ENCODE measurements at regions not wholly inside any gene's neighbourhood (a gene's known extent, or its start where the extent isn't known, plus 50 kb on each side); places are given as distances from the start of the nearest gene placed in this dataset.

DNA sequence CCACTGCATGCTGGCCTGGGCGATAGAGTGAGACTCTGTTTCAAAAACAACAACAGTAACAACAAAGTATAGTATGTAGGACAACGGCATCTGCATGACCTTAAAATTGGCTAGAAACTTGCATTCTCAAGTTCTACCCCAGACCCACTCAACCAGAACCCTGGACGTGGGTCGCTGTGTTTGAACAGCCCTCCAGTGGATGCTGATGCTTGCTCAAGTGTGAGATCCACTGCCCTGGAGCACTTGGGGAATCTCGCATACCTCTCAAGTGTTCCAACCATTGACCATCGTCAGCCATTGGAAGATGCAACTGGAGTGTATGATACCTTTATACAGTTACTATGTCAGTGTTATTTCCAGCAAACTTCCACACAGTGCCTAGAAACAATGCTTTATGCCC lies 435.9 kb downstream of the DCDC2C start:
- H3K27me3 ChIP-seq (ENCODE audit: control insufficient read depth, insufficient read depth, low read length) = no peaks in the 10 kb centered on the region

DNA sequence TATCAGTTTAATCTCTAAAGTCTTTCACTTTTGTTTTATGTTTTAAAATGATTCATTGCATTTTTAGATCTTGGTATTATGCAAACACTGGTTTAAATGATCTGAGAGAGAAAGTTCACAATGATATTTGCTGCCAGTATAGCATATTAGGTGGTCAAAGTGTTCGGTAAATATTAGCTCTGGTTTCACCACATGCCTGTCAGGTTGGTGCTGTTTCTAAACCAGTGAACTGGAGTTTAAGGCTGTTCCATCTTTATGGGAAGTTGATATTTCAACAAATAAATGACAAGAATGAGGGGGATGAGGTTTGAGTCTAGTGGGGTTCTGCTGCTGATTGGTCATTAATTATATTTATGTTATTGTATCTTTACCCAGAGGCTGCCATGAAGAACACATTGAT lies 436.4 kb downstream of the DCDC2C start:
- H3K27me3 ChIP-seq (ENCODE audit: control insufficient read depth, insufficient read depth, low read length) = no peaks in the 10 kb centered on the region
- no peaks in the 10 kb centered on the region for H3K9me3 ChIP-seq (ENCODE audit: control insufficient read depth, insufficient read depth, low read depth, low read length)
- no peak overlapping the region for H3K4me3 ChIP-seq (ENCODE audit: low read depth, low read length)
- no peak overlapping the region for H3K27ac ChIP-seq (ENCODE audit: low read depth, low read length)
- H3K9ac ChIP-seq (ENCODE audit: low read length) = no peak overlapping the region
- no peaks in the 10 kb centered on the region for H3K36me3 ChIP-seq (ENCODE audit: control insufficient read depth, insufficient read depth, low read length)
- H3K4me1 ChIP-seq (ENCODE audit: control insufficient read depth, insufficient read depth, low read length) = no peaks in the 10 kb centered on the region

More for the DNA sequence above, 435.9 kb downstream of the DCDC2C start:
- Histone ChIP-seq H3K9ac (ENCODE audit: low read length) (no peak overlapping the region), H3K36me3 (ENCODE audit: control insufficient read depth, insufficient read depth, low read length) (no peaks in the 10 kb centered on the region), H3K4me1 (ENCODE audit: control insufficient read depth, insufficient read depth, low read length) (no peaks in the 10 kb centered on the region), H3K27ac (ENCODE audit: low read depth, low read length) (no peak overlapping the region), H3K4me3 (ENCODE audit: low read depth, low read length) (no peak overlapping the region), H3K9me3 (ENCODE audit: control insufficient read depth, insufficient read depth, low read depth, low read length) (no peaks in the 10 kb centered on the region)

DNA sequence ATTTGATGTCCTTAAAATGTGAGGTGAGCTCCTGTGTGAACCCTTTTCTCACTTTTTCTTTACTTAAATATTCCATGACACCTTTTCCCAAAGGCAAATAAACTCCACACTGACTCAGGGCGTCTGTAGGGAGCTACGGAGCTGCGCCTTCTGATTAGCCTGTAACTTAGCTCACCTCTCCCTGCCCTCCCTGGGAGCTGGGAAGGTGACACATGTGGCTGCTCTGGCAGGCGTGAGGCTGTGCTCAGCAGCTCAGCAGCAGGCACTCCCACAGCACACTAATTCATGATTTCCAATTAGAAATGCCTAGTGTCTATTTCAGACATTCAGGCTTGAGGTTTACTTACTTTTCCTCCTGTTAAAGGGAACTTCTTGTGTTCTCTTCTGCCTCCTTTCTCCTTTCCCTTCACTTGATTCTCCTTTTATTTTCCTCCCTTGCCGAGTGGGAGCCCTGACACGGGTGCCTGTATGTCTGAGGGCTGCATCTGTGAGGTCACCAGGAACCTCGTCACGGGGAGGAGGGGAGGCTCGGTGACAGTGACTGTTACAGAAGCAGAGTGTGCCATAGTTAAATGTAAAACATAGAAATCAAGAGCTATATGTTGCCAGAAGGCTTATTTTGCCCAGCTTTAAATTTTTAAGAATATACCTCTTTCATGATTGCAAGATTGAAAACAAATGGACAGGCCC lies 437.1 kb downstream of the DCDC2C start:
- no peak overlapping the region for H3K4me3 ChIP-seq (ENCODE audit: low read depth, low read length)
- no peaks in the 10 kb centered on the region for H3K27me3 ChIP-seq (ENCODE audit: control insufficient read depth, insufficient read depth, low read length)
- no peaks in the 10 kb centered on the region for H3K4me1 ChIP-seq (ENCODE audit: control insufficient read depth, insufficient read depth, low read length)
- H3K27ac ChIP-seq (ENCODE audit: low read depth, low read length) = no peak overlapping the region
- no peaks in the 10 kb centered on the region for H3K36me3 ChIP-seq (ENCODE audit: control insufficient read depth, insufficient read depth, low read length)
- H3K9me3 ChIP-seq (ENCODE audit: control insufficient read depth, insufficient read depth, low read depth, low read length) = no peaks in the 10 kb centered on the region
- H3K9ac ChIP-seq (ENCODE audit: low read length) = no peak overlapping the region

DNA sequence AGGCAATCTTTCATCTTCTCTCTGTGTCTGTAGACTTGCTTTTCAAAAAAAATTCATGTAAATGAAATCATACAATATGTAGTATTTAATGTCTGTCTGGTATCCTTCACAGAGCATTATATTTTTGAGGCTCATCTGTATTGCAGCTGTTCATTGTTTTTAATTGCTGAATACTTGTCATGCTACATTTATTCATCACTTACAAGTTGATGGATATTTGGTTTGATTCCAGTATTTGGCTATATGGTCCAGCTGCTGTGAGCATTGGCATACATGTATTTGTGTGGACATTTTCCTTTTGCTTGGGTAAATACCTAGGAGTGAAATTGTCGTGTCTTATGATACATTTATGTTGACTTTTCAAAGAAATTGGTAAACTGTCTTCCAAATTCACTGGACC lies 441.4 kb downstream of the DCDC2C start:
- no peak overlapping the region for H3K4me3 ChIP-seq (ENCODE audit: low read depth, low read length)
- no peak overlapping the region for H3K9ac ChIP-seq (ENCODE audit: low read length)
- H3K27ac ChIP-seq (ENCODE audit: low read depth, low read length) = no peak overlapping the region
- H3K36me3 ChIP-seq (ENCODE audit: control insufficient read depth, insufficient read depth, low read length) = no peaks in the 10 kb centered on the region
- no peaks in the 10 kb centered on the region for H3K27me3 ChIP-seq (ENCODE audit: control insufficient read depth, insufficient read depth, low read length)
- peaks cover 8% of the 10 kb centered on the region; the same call in 1 of the 2 replicates for H3K9me3 ChIP-seq (ENCODE audit: control insufficient read depth, insufficient read depth, low read depth, low read length)
- H3K4me1 ChIP-seq (ENCODE audit: control insufficient read depth, insufficient read depth, low read length) = no peaks in the 10 kb centered on the region

DNA sequence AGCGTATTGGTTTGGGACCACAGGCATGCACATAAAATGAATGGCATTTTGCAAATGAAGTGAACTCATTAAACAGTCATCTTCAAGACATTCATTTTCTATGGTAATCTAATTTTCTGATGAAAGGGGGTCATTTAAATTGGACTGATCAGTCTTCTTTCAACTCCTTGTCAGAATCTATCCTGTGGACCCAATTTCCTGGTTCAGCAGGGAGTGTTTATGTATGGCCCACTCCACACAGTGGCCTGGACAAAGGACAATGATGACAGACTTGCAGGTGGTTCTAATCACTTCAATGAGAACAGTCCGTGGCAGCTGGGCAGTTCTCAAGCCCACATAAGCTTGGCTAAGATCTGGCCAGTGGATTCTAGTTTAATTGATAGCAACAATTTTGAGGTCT lies 448.1 kb downstream of the DCDC2C start:
- no peaks in the 10 kb centered on the region for H3K4me1 ChIP-seq (ENCODE audit: control insufficient read depth, insufficient read depth, low read length)
- H3K4me3 ChIP-seq (ENCODE audit: low read depth, low read length) = no peak overlapping the region
- H3K36me3 ChIP-seq (ENCODE audit: control insufficient read depth, insufficient read depth, low read length) = no peaks in the 10 kb centered on the region
- no peak overlapping the region for H3K9ac ChIP-seq (ENCODE audit: low read length)
- H3K9me3 ChIP-seq (ENCODE audit: control insufficient read depth, insufficient read depth, low read depth, low read length) = peaks cover 8% of the 10 kb centered on the region; the same call in 1 of the 2 replicates
- H3K27me3 ChIP-seq (ENCODE audit: control insufficient read depth, insufficient read depth, low read length) = no peaks in the 10 kb centered on the region
- H3K27ac ChIP-seq (ENCODE audit: low read depth, low read length) = no peak overlapping the region

DNA sequence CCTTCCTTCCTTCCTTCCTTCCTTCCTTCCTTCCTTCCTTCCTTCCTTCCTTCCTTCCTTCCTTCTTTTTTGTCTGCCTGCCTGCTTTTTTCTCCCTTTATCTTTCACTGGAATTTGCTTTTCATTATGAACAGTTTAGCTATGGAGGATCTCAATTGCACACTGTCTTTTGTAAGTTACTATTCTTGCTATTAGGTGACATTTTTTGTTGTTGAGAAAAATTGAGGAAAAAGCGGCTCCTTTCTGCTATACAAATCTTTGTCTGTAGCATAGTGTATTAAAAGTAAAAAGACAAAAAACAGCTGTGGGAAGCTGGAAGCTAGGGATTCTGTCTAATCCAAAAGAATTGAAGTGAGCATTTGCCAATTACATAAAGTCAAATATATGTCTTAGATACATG lies 448.7 kb downstream of the DCDC2C start:
- Histone ChIP-seq H3K27me3 (ENCODE audit: control insufficient read depth, insufficient read depth, low read length) (no peaks in the 10 kb centered on the region), H3K9ac (ENCODE audit: low read length) (no peak overlapping the region), H3K4me1 (ENCODE audit: control insufficient read depth, insufficient read depth, low read length) (no peaks in the 10 kb centered on the region), H3K4me3 (ENCODE audit: low read depth, low read length) (no peak overlapping the region), H3K27ac (ENCODE audit: low read depth, low read length) (no peak overlapping the region), H3K36me3 (ENCODE audit: control insufficient read depth, insufficient read depth, low read length) (no peaks in the 10 kb centered on the region), H3K9me3 (ENCODE audit: control insufficient read depth, insufficient read depth, low read depth, low read length) (peaks cover 11% of the 10 kb centered on the region)

DNA sequence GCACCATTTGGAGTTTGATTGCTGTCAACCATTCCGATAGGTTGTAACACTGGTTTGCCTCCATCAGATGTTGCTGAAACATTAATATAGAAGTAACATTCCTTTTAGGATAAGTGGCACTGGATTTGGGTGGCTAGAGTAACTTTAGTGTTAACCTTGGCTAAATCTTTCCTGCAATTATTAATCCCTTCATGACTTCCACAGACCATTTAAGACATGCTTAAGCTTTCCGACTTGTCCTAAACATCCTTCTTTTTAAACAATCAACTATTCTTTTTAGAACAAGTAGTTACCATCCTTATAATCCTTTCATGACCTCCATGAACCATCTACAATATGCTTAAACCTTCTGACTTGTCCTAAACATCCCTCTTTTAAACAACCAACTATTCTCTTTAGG lies 465.5 kb downstream of the DCDC2C start:
- no peaks in the 10 kb centered on the region for H3K4me1 ChIP-seq (ENCODE audit: control insufficient read depth, insufficient read depth, low read length)
- H3K9me3 ChIP-seq (ENCODE audit: control insufficient read depth, insufficient read depth, low read depth, low read length) = peaks cover 88% of the 10 kb centered on the region
- H3K27ac ChIP-seq (ENCODE audit: low read depth, low read length) = no peak overlapping the region
- no peak overlapping the region for H3K4me3 ChIP-seq (ENCODE audit: low read depth, low read length)
- no peaks in the 10 kb centered on the region; the same call in 1 of the 2 replicates for H3K36me3 ChIP-seq (ENCODE audit: control insufficient read depth, insufficient read depth, low read length)
- H3K27me3 ChIP-seq (ENCODE audit: control insufficient read depth, insufficient read depth, low read length) = no peaks in the 10 kb centered on the region
- no peak overlapping the region for H3K9ac ChIP-seq (ENCODE audit: low read length)

DNA sequence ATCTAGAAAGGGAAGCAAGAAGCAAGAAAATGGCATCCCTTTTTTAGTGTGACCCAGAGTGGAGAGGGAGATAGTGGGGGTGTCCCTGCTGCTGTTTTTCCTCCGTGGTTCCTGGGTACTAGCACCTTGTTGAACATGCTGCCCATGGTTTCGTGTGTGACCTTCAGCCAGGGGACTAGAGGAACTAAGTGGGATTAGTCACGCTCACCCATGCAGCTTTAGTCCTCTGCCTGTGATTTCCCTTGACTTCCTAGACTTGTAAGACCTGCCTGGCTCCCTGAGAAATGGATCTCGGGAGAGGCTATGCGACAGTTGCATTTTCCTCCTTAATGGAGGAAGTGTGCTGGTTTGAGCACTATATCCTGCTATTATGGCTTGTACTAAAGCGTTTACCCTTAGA lies 471.4 kb downstream of the DCDC2C start:
- H3K27ac ChIP-seq (ENCODE audit: low read depth, low read length) = no peak overlapping the region
- no peaks in the 10 kb centered on the region for H3K36me3 ChIP-seq (ENCODE audit: control insufficient read depth, insufficient read depth, low read length)
- H3K4me3 ChIP-seq (ENCODE audit: low read depth, low read length) = no peak overlapping the region
- H3K27me3 ChIP-seq (ENCODE audit: control insufficient read depth, insufficient read depth, low read length) = no peaks in the 10 kb centered on the region
- peaks cover 83% of the 10 kb centered on the region for H3K9me3 ChIP-seq (ENCODE audit: control insufficient read depth, insufficient read depth, low read depth, low read length)
- no peak overlapping the region for H3K9ac ChIP-seq (ENCODE audit: low read length)
- H3K4me1 ChIP-seq (ENCODE audit: control insufficient read depth, insufficient read depth, low read length) = no peaks in the 10 kb centered on the region

DNA sequence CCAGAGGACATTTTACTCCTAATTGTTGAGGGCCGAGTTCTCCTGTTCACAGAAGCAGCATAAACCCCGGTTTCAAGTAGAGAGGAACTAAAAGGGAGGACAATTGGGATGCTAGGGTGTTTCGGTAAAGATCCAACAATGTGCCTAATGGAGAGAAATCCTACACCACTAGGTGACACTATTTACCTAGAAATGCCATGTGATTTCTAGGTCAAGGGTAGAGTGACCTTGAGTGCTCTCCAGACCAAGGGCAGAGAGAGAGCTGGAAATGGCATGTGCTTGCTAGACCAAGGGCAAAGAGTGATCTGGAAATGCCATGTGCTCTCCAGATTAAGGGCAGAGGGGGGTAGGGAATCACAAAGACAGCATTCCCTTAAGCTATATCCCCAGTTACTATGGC lies 472.0 kb downstream of the DCDC2C start:
- Histone ChIP-seq H3K4me3 (ENCODE audit: low read depth, low read length) (no peak overlapping the region), H3K9me3 (ENCODE audit: control insufficient read depth, insufficient read depth, low read depth, low read length) (peaks cover 81% of the 10 kb centered on the region), H3K9ac (ENCODE audit: low read length) (no peak overlapping the region), H3K27ac (ENCODE audit: low read depth, low read length) (no peak overlapping the region), H3K36me3 (ENCODE audit: control insufficient read depth, insufficient read depth, low read length) (no peaks in the 10 kb centered on the region), H3K27me3 (ENCODE audit: control insufficient read depth, insufficient read depth, low read length) (no peaks in the 10 kb centered on the region), H3K4me1 (ENCODE audit: control insufficient read depth, insufficient read depth, low read length) (no peaks in the 10 kb centered on the region)

DNA sequence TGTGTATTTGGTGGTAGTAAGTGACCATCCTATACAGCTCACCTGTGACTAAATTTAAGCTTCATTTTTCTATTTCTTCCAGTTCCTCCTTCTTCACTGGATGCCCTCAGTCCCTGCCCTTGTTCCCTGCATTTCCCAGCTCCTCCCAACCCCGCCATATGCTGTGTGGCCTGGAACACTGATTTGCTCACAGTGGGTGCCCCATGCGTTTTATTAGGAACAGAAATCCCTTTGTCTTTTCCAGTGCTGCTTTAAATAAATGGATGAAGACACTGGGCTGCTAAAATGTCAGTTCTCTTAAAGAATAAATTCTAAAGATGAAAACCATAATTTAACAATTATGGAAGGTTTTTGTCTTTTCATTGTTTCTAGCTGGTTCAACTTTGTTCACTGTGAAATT lies 477.3 kb downstream of the DCDC2C start:
- no peaks in the 10 kb centered on the region for H3K36me3 ChIP-seq (ENCODE audit: control insufficient read depth, insufficient read depth, low read length)
- no peak overlapping the region for H3K27ac ChIP-seq (ENCODE audit: low read depth, low read length)
- no peak overlapping the region for H3K4me3 ChIP-seq (ENCODE audit: low read depth, low read length)
- H3K27me3 ChIP-seq (ENCODE audit: control insufficient read depth, insufficient read depth, low read length) = no peaks in the 10 kb centered on the region
- H3K9me3 ChIP-seq (ENCODE audit: control insufficient read depth, insufficient read depth, low read depth, low read length) = peaks cover 44% of the 10 kb centered on the region
- no peak overlapping the region for H3K9ac ChIP-seq (ENCODE audit: low read length)
- H3K4me1 ChIP-seq (ENCODE audit: control insufficient read depth, insufficient read depth, low read length) = no peaks in the 10 kb centered on the region

DNA sequence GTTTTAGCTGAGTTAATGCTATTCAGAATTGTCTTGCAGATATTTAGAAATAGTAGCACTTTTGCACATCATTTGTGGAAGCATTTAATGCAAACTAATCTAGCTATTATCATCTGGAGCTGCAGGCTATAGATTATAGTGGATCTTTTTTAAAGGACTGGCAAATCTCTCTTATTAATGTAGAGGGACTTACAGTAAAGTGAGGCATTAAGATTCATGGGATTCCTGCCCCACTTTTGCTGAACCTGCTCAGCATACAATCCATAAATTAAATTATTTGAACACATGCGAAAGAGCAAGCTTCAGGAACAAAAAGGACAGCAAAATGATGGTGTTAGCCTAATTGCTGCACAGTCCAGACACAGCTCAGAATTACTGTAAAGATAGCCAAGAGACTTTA lies 477.7 kb downstream of the DCDC2C start:
- no peak overlapping the region for H3K27ac ChIP-seq (ENCODE audit: low read depth, low read length)
- no peaks in the 10 kb centered on the region for H3K27me3 ChIP-seq (ENCODE audit: control insufficient read depth, insufficient read depth, low read length)
- no peak overlapping the region for H3K9ac ChIP-seq (ENCODE audit: low read length)
- H3K36me3 ChIP-seq (ENCODE audit: control insufficient read depth, insufficient read depth, low read length) = no peaks in the 10 kb centered on the region
- H3K4me3 ChIP-seq (ENCODE audit: low read depth, low read length) = no peak overlapping the region
- peaks cover 40% of the 10 kb centered on the region for H3K9me3 ChIP-seq (ENCODE audit: control insufficient read depth, insufficient read depth, low read depth, low read length)
- no peaks in the 10 kb centered on the region for H3K4me1 ChIP-seq (ENCODE audit: control insufficient read depth, insufficient read depth, low read length)

Measured in HUES6 (cell line).